Keratinocyte (primary cell): ENCODE measurements at regions not wholly inside any gene's neighbourhood (a gene's known extent, or its start where the extent isn't known, plus 50 kb on each side); places are given as distances from the start of the nearest gene placed in this dataset.

Source experiments
- DNase-seq: peaks from one replicate; pipeline ENCODE4 v3.0.0-alpha.2; 2011; ENCODE audit warnings: low read depth, missing footprints, low spot score
- FAIRE-seq: peaks from 2 replicates; lab custom pipeline; 2011; peaks lifted over from hg19 to GRCh38; lab: Jason Lieb, UNC
- H2AFZ ChIP-seq: 2 replicates; pipeline ENCODE4 v1.6.0; 2012; ENCODE audit warnings: low read length, control low read depth, inconsistent platforms; ENCODE audit not compliant: control insufficient read depth
- H3K27ac ChIP-seq: 2 replicates; pipeline ENCODE4 v1.5.1; 2011; ENCODE audit warnings: low read length; ENCODE audit not compliant: control insufficient read depth, insufficient read depth
- H3K27me3 ChIP-seq: 3 replicates; pipeline ENCODE4 v1.6.0; 2011; ENCODE audit warnings: low read length; ENCODE audit not compliant: control insufficient read depth, insufficient read depth; ENCODE audit errors: extremely low read depth
- H3K36me3 ChIP-seq, 2 experiments: 2 replicates in 1 of 2; 3 replicates in 1 of 2; pipeline ENCODE4 v1.5.1; 2011; ENCODE audit warnings: low read length in 2 of 2, mild to moderate bottlenecking in 1 of 2; ENCODE audit not compliant: control insufficient read depth in 2 of 2, insufficient read depth in 2 of 2; ENCODE audit errors: extremely low read depth in 1 of 2
- H3K4me1 ChIP-seq: 3 replicates; pipeline ENCODE4 v1.5.1; 2011; ENCODE audit warnings: low read length; ENCODE audit not compliant: control insufficient read depth, insufficient read depth; ENCODE audit errors: extremely low read depth
- H3K4me2 ChIP-seq: 3 replicates; pipeline ENCODE4 v1.6.0; 2011; ENCODE audit warnings: low read depth, low read length; ENCODE audit not compliant: control insufficient read depth, insufficient read depth; ENCODE audit errors: extremely low read depth
- H3K4me3 ChIP-seq, 3 experiments: fragments of 200-600 bp in 1 of 3; sonication (generic) in 1 of 3; 2 replicates in 2 of 3; 3 replicates in 1 of 3; pipeline ENCODE4 v1.5.1; 2011 to 2016; ENCODE audit warnings: low read length in 3 of 3, mild to moderate bottlenecking in 3 of 3, control low read depth in 2 of 3, inconsistent platforms in 1 of 3, low read depth in 1 of 3, mixed read lengths in 1 of 3, mixed run types in 1 of 3, moderate library complexity in 1 of 3; ENCODE audit not compliant: control insufficient read depth in 2 of 3, insufficient read depth in 2 of 3; ENCODE audit errors: extremely low read depth in 1 of 3
- H3K79me2 ChIP-seq: 2 replicates; pipeline ENCODE4 v1.6.0; 2012; ENCODE audit warnings: low read length; ENCODE audit not compliant: control insufficient read depth, insufficient read depth
- H3K9ac ChIP-seq: 3 replicates; pipeline ENCODE4 v1.6.0; 2011; ENCODE audit warnings: low read length; ENCODE audit not compliant: control insufficient read depth, insufficient read depth; ENCODE audit errors: extremely low read depth
- H3K9me1 ChIP-seq: 3 replicates; pipeline ENCODE4 v1.6.0; 2011; ENCODE audit warnings: low read length; ENCODE audit not compliant: control insufficient read depth, insufficient read depth; ENCODE audit errors: extremely low read depth
- H3K9me3 ChIP-seq: 2 replicates; pipeline ENCODE4 v1.5.1; 2012; ENCODE audit warnings: low read depth, low read length; ENCODE audit not compliant: control insufficient read depth
- H4K20me1 ChIP-seq: 3 replicates; pipeline ENCODE4 v1.6.0; 2011; ENCODE audit warnings: low read length; ENCODE audit not compliant: control insufficient read depth, insufficient read depth; ENCODE audit errors: extremely low read depth
- CTCF ChIP-seq, 3 experiments: IDR thresholded peaks in 1 of 3; conservative IDR thresholded peaks in 1 of 3; optimal IDR thresholded peaks in 1 of 3; 2 replicates in 2 of 3; 3 replicates in 1 of 3; pipeline versions ENCODE3 to v1.5.1; 2011; ENCODE audit warnings: low read length in 3 of 3, mild to moderate bottlenecking in 3 of 3, moderate library complexity in 2 of 3, control low read depth in 1 of 3, inconsistent platforms in 1 of 3; ENCODE audit not compliant: insufficient read depth in 2 of 3; ENCODE audit errors: extremely low read depth in 1 of 3
- EZH2 ChIP-seq: IDR thresholded peaks from one replicate; pipeline ENCODE4 v1.6.1; 2012; ENCODE audit warnings: inconsistent platforms, mild to moderate bottlenecking, low read length, moderate library complexity
- dilution Hi-C: fragments of 300-500 bp; cut with MboI; formaldehyde crosslinking; loops from one replicate; pipeline ENCODE4 v1.7.0; 2020; ENCODE audit warnings: low sequenced_read_pairs; ENCODE audit not compliant: extremely low pct_ligation_motif_present

DNA sequence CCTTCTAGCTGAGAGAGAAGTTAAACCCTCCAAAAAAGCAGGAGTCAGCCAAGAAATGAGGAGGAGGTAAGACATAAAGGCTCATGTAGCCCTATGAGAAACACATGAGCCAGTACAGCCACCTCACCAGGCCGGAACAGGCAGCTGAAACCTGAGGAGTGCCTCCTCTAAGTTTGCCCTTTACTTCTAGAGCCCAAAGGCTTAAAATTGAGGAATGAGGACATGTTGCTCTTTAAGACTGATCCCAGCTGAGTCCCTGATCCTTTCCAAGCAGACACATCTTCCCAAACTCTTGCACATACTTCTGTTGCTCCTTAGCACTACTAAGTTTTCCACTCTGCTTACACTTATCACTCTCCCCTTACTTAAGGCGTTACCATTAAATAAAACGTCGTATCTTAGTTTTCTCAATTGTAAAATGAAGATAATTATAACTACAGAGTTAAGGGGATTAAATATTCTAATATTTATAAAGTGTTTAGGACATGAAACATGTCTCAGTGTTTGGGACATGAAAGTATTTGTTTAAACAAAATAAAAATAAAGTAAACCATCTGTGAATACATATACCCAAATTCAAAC lies 124.0 kb downstream of the OGFRL1 start:
- peaks cover 19 to 39% of the 10 kb centered on the region in 2 experiments for H3K36me3 ChIP-seq
- peak overlapping the region; percentile 0 for H3K9ac ChIP-seq
- H3K27me3 ChIP-seq = no peaks in the 10 kb centered on the region
- dilution Hi-C loops = no loop called here
- no peaks in the 10 kb centered on the region for H3K9me1 ChIP-seq
- H3K79me2 ChIP-seq = peaks cover 60% of the 10 kb centered on the region
- no peaks in the 10 kb centered on the region for H4K20me1 ChIP-seq
- DNase-seq (no peak), FAIRE-seq (peak; percentile 61)
- no peak overlapping the region for H3K4me2 ChIP-seq
- peak overlapping the region; percentile 8 for H2AFZ ChIP-seq
- TF ChIP-seq CTCF (optimal IDR thresholded peaks at IDR 0.05 in 1 of 3, IDR thresholded peaks at IDR 0.05 in 1 of 3, conservative IDR thresholded peaks at IDR 0.05 in 1 of 3; ENCODE audit: extremely low read depth in 1 of 3, insufficient read depth in 2 of 3, low read length in 3 of 3) = no peak
- no peak for TF ChIP-seq EZH2
- peaks cover 42% of the 10 kb centered on the region for H3K4me1 ChIP-seq
- peak overlapping the region; percentile 52 for H3K27ac ChIP-seq
- peak overlapping the region in 1 of 3 experiments; percentile 15 for H3K4me3 ChIP-seq
- H3K9me3 ChIP-seq = peaks cover 9% of the 10 kb centered on the region

GRCh38 chr6:71414486-71414885 lies 125.9 kb downstream of the OGFRL1 start:
- no peaks in the 10 kb centered on the region for H3K27me3 ChIP-seq
- TF ChIP-seq CTCF (optimal IDR thresholded peaks at IDR 0.05 in 1 of 3, IDR thresholded peaks at IDR 0.05 in 1 of 3, conservative IDR thresholded peaks at IDR 0.05 in 1 of 3; ENCODE audit: extremely low read depth in 1 of 3, insufficient read depth in 2 of 3, low read length in 3 of 3) (no peak), EZH2 (no peak)
- H3K4me2 ChIP-seq = no peak overlapping the region
- no peaks in the 10 kb centered on the region for H4K20me1 ChIP-seq
- H3K4me3 ChIP-seq = peak overlapping the region in 2 of 3 experiments; percentile 14 to 25
- FAIRE-seq (no peak), DNase-seq (no peak)
- no peak overlapping the region for H2AFZ ChIP-seq
- dilution Hi-C loops = no loop called here
- peaks cover 69% of the 10 kb centered on the region for H3K79me2 ChIP-seq
- H3K27ac ChIP-seq = no peak overlapping the region
- peaks cover 9% of the 10 kb centered on the region for H3K9me3 ChIP-seq
- H3K36me3 ChIP-seq = peaks cover 18 to 38% of the 10 kb centered on the region in 2 experiments
- no peaks in the 10 kb centered on the region for H3K9me1 ChIP-seq
- H3K9ac ChIP-seq = no peak overlapping the region
- H3K4me1 ChIP-seq = peaks cover 38% of the 10 kb centered on the region
